ENCODE measurements at regions not wholly inside any gene's neighbourhood (a gene's known extent, or its start where the extent isn't known, plus 50 kb on each side); places are given as distances from the start of the nearest gene placed in this dataset.

DNA sequence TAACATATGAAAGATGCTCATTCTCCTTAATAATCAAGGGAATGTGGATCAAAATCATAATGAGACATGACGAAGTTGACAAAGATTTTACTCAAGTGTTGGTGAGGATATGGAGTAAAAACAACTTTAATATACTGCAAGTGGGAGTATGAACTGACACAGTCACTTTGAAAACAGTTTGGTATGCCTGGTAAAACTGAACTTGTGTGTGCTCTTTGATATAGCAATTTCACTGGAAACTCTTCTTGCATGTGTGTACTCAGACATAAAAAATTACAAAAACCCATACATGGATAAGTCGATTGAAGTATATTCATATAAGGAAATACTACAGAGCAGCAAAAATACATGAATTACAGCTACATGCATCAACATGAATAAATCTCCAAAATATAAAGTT, 182.5 kb downstream of the NFKBIZ start:
- 89% methylated on average over 2 of the region's 2 CpGs for WGBS
- H3K4me1 ChIP-seq (ENCODE audit: control insufficient read depth in 4 of 4, insufficient read depth in 4 of 4, low read length in 3 of 4): no peaks in the 10 kb centered on the region
- no peak overlapping the region for H3K4me3 ChIP-seq (ENCODE audit: low read depth in 1 of 3, low read length in 3 of 3)
- no peaks in the 10 kb centered on the region for H3K27me3 ChIP-seq (ENCODE audit: control insufficient read depth in 4 of 4, insufficient read depth in 4 of 4, low read length in 3 of 4)
- H3K9ac ChIP-seq (ENCODE audit: low read depth in 1 of 2, low read length in 2 of 2): no peak overlapping the region
- TF ChIP-seq TAF1 (conservative IDR thresholded peaks at IDR 0.05) (no peak), NR2F2 (IDR thresholded peaks at IDR 0.05) (no peak)
- DNase-seq (ENCODE audit: low spot score): no peak
- no peaks in the 10 kb centered on the region for H3K9me3 ChIP-seq (ENCODE audit: control insufficient read depth in 4 of 4, low read length in 3 of 4)
- no peaks in the 10 kb centered on the region for H3K36me3 ChIP-seq (ENCODE audit: control insufficient read depth in 4 of 4, insufficient read depth in 3 of 4, low read depth in 1 of 4, low read length in 3 of 4)
- no peak overlapping the region for H3K27ac ChIP-seq (ENCODE audit: low read depth in 1 of 2, low read length in 2 of 2)

DNA sequence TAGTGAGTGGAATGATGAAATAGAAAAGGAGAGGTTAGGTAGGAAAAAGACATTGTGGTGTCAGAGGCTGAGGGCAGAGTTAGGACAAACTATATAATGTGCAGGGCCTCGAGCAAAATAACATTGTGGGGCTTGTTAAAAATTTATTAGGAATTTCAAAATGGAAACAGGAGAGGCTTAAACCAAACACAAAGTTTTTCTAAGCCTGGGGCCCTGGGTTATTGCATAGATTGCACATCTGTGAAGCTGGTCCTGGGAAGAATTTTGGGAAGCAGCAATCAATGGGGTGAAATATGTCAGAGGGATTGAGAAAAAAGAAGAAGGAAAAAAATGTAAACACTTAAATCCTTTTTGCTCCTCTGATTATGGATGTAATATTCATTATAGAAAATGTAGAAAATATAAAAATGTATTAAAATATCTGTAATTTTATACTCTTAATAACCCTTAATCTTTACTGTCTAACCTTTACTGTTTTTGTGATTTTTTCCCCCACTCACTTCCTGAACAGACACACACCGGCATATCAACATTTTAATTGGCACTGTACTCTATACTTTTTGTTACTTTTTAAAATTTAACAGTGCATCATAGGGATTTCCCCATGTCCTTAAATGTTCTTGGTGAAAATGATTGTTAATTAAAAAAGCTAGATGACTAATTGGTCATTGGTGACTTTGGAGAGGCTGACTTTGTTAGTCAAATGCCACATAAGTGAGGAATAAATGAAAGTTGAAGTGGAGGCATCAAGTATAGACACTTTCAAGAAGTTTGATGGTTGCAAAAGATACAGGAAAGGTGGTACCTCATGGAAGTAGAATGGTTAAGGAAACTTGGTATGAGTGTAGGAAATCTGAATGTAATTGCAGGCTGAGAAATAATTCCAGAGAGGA, 183.4 kb downstream of the NFKBIZ start:
- Histone ChIP-seq H3K4me1 (ENCODE audit: control insufficient read depth in 4 of 4, insufficient read depth in 4 of 4, low read length in 3 of 4) (no peaks in the 10 kb centered on the region), H3K27ac (ENCODE audit: low read depth in 1 of 2, low read length in 2 of 2) (no peak overlapping the region), H3K4me3 (ENCODE audit: low read depth in 1 of 3, low read length in 3 of 3) (no peak overlapping the region), H3K36me3 (ENCODE audit: control insufficient read depth in 4 of 4, insufficient read depth in 3 of 4, low read depth in 1 of 4, low read length in 3 of 4) (no peaks in the 10 kb centered on the region), H3K27me3 (ENCODE audit: control insufficient read depth in 4 of 4, insufficient read depth in 4 of 4, low read length in 3 of 4) (no peaks in the 10 kb centered on the region), H3K9me3 (ENCODE audit: control insufficient read depth in 4 of 4, low read length in 3 of 4) (no peaks in the 10 kb centered on the region), H3K9ac (ENCODE audit: low read depth in 1 of 2, low read length in 2 of 2) (no peak overlapping the region)
- WGBS: 83% methylated on average over 2 of the region's 2 CpGs
- TF ChIP-seq YY1 (IDR thresholded peaks at IDR 0.05) (no peak), HNF4G (IDR thresholded peaks at IDR 0.05) (no peak), RAD21 (IDR thresholded peaks at IDR 0.05) (no peak), NR2F2 (IDR thresholded peaks at IDR 0.05) (no peak), EGR1 (IDR thresholded peaks at IDR 0.05; ENCODE audit: low read depth in 2 of 2) (no peak)
- TF ChIP-seq, protein P1, sequence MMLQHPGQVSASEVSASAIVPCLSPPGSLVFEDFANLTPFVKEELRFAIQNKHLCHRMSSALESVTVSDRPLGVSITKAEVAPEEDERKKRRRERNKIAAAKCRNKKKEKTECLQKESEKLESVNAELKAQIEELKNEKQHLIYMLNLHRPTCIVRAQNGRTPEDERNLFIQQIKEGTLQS (IDR thresholded peaks at IDR 0.05): no peak
- TF ChIP-seq, protein P2, sequence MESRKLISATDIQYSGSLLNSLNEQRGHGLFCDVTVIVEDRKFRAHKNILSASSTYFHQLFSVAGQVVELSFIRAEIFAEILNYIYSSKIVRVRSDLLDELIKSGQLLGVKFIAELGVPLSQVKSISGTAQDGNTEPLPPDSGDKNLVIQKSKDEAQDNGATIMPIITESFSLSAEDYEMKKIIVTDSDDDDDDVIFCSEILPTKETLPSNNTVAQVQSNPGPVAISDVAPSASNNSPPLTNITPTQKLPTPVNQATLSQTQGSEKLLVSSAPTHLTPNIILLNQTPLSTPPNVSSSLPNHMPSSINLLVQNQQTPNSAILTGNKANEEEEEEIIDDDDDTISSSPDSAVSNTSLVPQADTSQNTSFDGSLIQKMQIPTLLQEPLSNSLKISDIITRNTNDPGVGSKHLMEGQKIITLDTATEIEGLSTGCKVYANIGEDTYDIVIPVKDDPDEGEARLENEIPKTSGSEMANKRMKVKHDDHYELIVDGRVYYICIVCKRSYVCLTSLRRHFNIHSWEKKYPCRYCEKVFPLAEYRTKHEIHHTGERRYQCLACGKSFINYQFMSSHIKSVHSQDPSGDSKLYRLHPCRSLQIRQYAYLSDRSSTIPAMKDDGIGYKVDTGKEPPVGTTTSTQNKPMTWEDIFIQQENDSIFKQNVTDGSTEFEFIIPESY (IDR thresholded peaks at IDR 0.05): no peak
- no peak for DNase-seq (ENCODE audit: low spot score)

DNA sequence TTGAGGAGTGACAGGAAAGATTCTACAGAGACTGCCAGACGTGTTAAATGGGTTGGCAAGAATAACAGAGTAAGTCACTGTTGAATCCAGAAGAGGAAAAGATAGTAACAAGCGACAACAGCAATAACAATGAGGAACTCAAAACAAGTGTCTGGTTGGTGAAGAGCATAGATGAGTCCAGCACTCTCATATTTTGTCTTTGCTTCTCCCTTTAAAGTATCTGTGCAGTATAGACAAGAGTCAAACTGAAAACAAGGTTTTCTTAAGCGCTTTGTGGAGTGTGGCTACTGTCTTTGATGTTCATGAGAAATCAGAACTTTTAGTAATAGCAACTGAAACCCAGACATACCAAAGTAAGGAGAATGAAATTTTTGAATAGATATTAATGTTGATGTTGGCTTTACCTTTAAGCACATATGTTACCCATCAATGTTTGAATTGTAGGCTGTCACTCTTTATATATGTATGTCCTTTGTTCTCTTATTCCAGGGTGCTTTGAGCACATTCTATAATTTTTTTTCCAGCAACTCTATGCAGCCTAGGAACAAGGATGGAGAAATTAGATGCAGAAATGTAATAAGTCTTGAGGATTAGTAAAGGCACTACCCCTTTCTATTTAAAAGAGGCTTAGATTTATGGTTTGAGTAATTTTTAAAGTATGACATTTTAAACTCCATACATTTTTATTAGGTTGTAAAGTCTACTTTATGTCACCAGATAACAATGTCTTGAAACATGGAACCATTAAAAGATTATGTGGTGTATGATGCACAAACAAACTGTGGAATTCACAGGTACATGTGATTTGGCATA, 185.5 kb downstream of the NFKBIZ start:
- Histone ChIP-seq H3K9me3 (ENCODE audit: control insufficient read depth in 4 of 4, low read length in 3 of 4) (no peaks in the 10 kb centered on the region), H3K27ac (ENCODE audit: low read depth in 1 of 2, low read length in 2 of 2) (no peak overlapping the region), H3K9ac (ENCODE audit: low read depth in 1 of 2, low read length in 2 of 2) (no peak overlapping the region), H3K4me1 (ENCODE audit: control insufficient read depth in 4 of 4, insufficient read depth in 4 of 4, low read length in 3 of 4) (no peaks in the 10 kb centered on the region), H3K4me3 (ENCODE audit: low read depth in 1 of 3, low read length in 3 of 3) (no peak overlapping the region), H3K27me3 (ENCODE audit: control insufficient read depth in 4 of 4, insufficient read depth in 4 of 4, low read length in 3 of 4) (no peaks in the 10 kb centered on the region), H3K36me3 (ENCODE audit: control insufficient read depth in 4 of 4, insufficient read depth in 3 of 4, low read depth in 1 of 4, low read length in 3 of 4) (no peaks in the 10 kb centered on the region)
- DNase-seq (ENCODE audit: low spot score): no peak
- WGBS: 91% methylated on average over 3 of the region's 3 CpGs
- TF ChIP-seq, protein P2 (IDR thresholded peaks at IDR 0.05): no peak
- TF ChIP-seq HNF4G (IDR thresholded peaks at IDR 0.05): no peak
- TF ChIP-seq EGR1 (IDR thresholded peaks at IDR 0.05; ENCODE audit: low read depth in 2 of 2): no peak
- no peak for TF ChIP-seq RAD21 (IDR thresholded peaks at IDR 0.05)
- no peak for TF ChIP-seq TAF1 (conservative IDR thresholded peaks at IDR 0.05)
- TF ChIP-seq, protein P1 (IDR thresholded peaks at IDR 0.05): no peak
- TF ChIP-seq, protein P3, sequence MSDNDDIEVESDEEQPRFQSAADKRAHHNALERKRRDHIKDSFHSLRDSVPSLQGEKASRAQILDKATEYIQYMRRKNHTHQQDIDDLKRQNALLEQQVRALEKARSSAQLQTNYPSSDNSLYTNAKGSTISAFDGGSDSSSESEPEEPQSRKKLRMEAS (IDR thresholded peaks at IDR 0.05): no peak
- TF ChIP-seq YY1 (IDR thresholded peaks at IDR 0.05): no peak
- no peak for TF ChIP-seq RXRA (IDR thresholded peaks at IDR 0.05)
- TF ChIP-seq SP1 (IDR thresholded peaks at IDR 0.05): no peak
- TF ChIP-seq HNF4A (conservative IDR thresholded peaks at IDR 0.05): no peak
- TF ChIP-seq GABPA (IDR thresholded peaks at IDR 0.05 in 1 of 2, conservative IDR thresholded peaks at IDR 0.05 in 1 of 2): no peak
- TF ChIP-seq FOXA1 (IDR thresholded peaks at IDR 0.05): no peak
- TF ChIP-seq, protein P4, sequence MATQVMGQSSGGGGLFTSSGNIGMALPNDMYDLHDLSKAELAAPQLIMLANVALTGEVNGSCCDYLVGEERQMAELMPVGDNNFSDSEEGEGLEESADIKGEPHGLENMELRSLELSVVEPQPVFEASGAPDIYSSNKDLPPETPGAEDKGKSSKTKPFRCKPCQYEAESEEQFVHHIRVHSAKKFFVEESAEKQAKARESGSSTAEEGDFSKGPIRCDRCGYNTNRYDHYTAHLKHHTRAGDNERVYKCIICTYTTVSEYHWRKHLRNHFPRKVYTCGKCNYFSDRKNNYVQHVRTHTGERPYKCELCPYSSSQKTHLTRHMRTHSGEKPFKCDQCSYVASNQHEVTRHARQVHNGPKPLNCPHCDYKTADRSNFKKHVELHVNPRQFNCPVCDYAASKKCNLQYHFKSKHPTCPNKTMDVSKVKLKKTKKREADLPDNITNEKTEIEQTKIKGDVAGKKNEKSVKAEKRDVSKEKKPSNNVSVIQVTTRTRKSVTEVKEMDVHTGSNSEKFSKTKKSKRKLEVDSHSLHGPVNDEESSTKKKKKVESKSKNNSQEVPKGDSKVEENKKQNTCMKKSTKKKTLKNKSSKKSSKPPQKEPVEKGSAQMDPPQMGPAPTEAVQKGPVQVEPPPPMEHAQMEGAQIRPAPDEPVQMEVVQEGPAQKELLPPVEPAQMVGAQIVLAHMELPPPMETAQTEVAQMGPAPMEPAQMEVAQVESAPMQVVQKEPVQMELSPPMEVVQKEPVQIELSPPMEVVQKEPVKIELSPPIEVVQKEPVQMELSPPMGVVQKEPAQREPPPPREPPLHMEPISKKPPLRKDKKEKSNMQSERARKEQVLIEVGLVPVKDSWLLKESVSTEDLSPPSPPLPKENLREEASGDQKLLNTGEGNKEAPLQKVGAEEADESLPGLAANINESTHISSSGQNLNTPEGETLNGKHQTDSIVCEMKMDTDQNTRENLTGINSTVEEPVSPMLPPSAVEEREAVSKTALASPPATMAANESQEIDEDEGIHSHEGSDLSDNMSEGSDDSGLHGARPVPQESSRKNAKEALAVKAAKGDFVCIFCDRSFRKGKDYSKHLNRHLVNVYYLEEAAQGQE (IDR thresholded peaks at IDR 0.05): no peak
- TF ChIP-seq JUND (IDR thresholded peaks at IDR 0.05): no peak
- no peak for TF ChIP-seq FOXA2 (IDR thresholded peaks at IDR 0.05)
- TF ChIP-seq NR2F2 (IDR thresholded peaks at IDR 0.05): no peak
